ENCODE measurements at regions not wholly inside any gene's neighbourhood (a gene's known extent, or its start where the extent isn't known, plus 50 kb on each side); places are given as distances from the start of the nearest gene placed in this dataset.

DNA sequence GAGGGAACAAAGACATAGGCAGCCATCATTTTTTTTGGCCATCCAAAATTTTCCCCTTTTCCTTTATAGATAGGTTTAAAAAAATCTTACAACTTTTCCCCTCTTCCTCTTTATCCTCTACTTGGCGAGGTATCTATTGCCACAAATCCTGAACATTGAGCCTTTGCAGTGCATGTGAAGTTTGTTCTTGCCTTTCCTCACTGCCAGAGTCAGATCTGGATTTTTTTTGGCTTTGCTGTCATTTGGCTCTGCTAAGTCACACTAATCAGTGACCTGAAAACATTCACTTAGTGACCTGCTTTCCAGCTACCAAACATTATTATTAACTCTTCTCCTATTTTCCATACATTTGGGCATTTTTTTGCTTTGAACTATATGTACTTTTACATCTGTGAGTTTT is 249.2 kb upstream of the ZSWIM2 start:
- Histone ChIP-seq H3K36me3 (ENCODE audit: control insufficient read depth, insufficient read depth, low read length) (no peaks in the 10 kb centered on the region), H3K27me3 (ENCODE audit: control insufficient read depth, insufficient read depth, low read length) (no peaks in the 10 kb centered on the region), H3K4me3 (ENCODE audit: low read depth, low read length) (no peak overlapping the region)
- no peak for DNase-seq (ENCODE audit: low read depth)
- TF ChIP-seq, protein P1, sequence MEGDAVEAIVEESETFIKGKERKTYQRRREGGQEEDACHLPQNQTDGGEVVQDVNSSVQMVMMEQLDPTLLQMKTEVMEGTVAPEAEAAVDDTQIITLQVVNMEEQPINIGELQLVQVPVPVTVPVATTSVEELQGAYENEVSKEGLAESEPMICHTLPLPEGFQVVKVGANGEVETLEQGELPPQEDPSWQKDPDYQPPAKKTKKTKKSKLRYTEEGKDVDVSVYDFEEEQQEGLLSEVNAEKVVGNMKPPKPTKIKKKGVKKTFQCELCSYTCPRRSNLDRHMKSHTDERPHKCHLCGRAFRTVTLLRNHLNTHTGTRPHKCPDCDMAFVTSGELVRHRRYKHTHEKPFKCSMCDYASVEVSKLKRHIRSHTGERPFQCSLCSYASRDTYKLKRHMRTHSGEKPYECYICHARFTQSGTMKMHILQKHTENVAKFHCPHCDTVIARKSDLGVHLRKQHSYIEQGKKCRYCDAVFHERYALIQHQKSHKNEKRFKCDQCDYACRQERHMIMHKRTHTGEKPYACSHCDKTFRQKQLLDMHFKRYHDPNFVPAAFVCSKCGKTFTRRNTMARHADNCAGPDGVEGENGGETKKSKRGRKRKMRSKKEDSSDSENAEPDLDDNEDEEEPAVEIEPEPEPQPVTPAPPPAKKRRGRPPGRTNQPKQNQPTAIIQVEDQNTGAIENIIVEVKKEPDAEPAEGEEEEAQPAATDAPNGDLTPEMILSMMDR (IDR thresholded peaks at IDR 0.05; ENCODE audit: insufficient read depth, low read length, poor library complexity, severe bottlenecking), result no peak

DNA sequence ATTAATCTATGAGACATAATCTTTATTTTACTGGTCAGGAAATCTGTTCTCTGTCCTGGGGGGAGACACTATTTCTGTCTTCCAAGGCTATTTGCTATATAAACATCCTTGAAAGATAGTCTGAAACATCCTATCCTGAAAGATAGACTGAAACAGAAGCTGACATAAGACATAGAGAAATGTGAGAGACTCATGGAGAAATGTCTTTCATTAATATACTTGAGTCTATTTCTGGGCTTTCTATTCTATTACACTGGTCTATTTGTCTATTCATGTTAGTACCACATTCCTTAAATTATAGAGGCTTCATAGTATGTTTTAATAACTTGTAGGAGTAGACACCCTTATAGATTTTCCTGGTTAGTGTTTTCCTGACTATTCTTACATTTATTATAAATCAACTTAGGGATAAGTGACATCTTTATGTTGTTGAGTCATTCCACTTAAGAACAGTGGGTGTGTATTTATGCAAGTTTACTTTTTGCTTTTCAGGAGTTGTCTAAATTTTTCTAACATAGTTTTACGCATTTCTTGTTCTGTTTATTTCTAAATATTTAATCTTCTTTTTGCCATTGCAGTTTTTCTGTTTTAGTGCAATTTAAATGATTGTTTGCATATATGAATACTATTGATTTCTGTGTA is 244.9 kb upstream of the ZSWIM2 start:
- no peaks in the 10 kb centered on the region for H3K27me3 ChIP-seq (ENCODE audit: control insufficient read depth, insufficient read depth, low read length)
- H3K36me3 ChIP-seq (ENCODE audit: control insufficient read depth, insufficient read depth, low read length), result no peaks in the 10 kb centered on the region
- H3K4me3 ChIP-seq (ENCODE audit: low read depth, low read length), result no peak overlapping the region
- no peak for DNase-seq (ENCODE audit: low read depth)
- TF ChIP-seq, protein P1 (IDR thresholded peaks at IDR 0.05; ENCODE audit: insufficient read depth, low read length, poor library complexity, severe bottlenecking), result no peak

DNA sequence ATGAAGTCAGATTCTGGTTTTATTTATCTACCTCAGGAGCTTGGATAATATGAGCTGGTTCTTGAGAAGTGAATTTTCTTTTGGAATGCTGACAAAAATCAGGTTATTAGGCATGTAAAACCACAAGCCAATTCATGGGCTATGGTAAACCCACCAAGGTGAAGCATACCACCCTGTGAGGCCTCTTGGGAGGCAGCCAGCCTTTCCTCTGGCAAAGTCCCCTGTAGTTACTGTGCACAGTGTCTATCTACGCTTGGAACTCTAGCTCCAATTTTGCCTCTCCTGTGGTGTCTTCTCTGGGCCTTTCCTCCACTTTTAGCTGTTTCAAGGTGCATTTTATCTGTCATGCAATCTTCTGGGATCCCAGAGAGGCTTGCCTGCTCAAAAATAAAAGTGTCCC is 242.7 kb upstream of the ZSWIM2 start:
- no peak overlapping the region for H3K4me3 ChIP-seq (ENCODE audit: low read depth, low read length)
- DNase-seq (ENCODE audit: low read depth), result no peak
- H3K27me3 ChIP-seq (ENCODE audit: control insufficient read depth, insufficient read depth, low read length), result no peaks in the 10 kb centered on the region
- TF ChIP-seq, protein P1 (IDR thresholded peaks at IDR 0.05; ENCODE audit: insufficient read depth, low read length, poor library complexity, severe bottlenecking), result no peak
- no peaks in the 10 kb centered on the region for H3K36me3 ChIP-seq (ENCODE audit: control insufficient read depth, insufficient read depth, low read length)

DNA sequence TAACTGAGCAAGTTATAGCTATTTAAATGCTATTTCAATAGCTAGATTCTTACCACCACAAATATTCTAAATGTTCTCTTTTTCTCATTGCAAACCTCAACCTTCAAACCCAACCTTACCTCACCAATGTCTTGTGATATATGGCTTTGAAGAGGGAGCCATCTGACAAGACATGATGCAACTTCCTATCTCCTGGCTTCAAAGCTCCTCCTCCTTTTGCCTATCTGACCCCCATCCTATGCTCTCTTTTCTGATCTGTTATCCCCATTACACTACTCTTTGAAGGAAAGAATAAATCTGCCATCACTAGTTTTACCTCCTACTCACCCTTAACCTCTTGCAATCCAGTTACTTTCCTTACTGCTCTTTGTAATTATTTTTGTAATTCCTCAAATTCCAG is 235.6 kb upstream of the ZSWIM2 start:
- no peaks in the 10 kb centered on the region for H3K27me3 ChIP-seq (ENCODE audit: control insufficient read depth, insufficient read depth, low read length)
- H3K36me3 ChIP-seq (ENCODE audit: control insufficient read depth, insufficient read depth, low read length), result no peaks in the 10 kb centered on the region
- TF ChIP-seq, protein P1 (IDR thresholded peaks at IDR 0.05; ENCODE audit: insufficient read depth, low read length, poor library complexity, severe bottlenecking), result no peak
- H3K4me3 ChIP-seq (ENCODE audit: low read depth, low read length), result no peak overlapping the region
- DNase-seq (ENCODE audit: low read depth), result no peak

DNA sequence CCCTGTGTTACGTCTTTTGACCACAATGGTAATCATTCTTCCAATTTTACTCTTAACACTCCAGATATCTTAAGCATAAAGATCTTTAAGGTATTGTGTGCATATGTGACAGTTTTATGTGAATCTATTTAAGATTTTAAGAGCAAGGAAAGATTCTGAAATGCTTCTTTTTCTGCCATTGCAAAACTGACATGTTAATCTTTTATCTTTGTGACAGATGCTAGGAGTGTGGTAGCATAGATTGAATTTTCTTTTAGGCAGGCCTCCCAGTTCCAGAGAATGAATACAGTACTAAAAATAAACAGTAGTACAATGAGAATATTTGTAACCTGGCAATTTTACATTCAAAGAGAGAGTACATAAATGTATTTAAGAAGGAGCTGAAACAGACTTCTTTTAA is 232.5 kb upstream of the ZSWIM2 start:
- Histone ChIP-seq H3K27me3 (ENCODE audit: control insufficient read depth, insufficient read depth, low read length) (no peaks in the 10 kb centered on the region), H3K36me3 (ENCODE audit: control insufficient read depth, insufficient read depth, low read length) (no peaks in the 10 kb centered on the region), H3K4me3 (ENCODE audit: low read depth, low read length) (no peak overlapping the region)
- TF ChIP-seq, protein P1 (IDR thresholded peaks at IDR 0.05; ENCODE audit: insufficient read depth, low read length, poor library complexity, severe bottlenecking), result no peak
- DNase-seq (ENCODE audit: low read depth), result no peak

DNA sequence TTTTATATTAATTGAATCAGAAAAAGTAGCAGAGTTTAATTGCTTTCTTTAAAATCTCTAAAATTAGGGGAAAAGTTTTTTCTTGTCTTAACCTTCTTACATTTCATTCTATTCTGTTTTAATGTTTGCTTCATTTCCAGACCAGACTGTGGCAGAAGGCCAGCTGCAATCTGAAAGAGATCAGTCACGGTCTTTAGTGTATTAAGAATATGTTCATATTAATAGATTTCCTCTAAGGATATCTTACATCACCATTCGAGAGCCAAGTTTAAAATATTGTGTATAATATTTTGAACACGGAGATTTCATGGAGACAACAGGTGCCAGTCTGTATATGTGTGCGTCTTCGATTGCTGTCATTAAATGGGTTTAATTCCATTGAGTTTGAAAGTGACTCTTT is 230.9 kb upstream of the ZSWIM2 start:
- no peak overlapping the region for H3K4me3 ChIP-seq (ENCODE audit: low read depth, low read length)
- no peaks in the 10 kb centered on the region for H3K27me3 ChIP-seq (ENCODE audit: control insufficient read depth, insufficient read depth, low read length)
- no peaks in the 10 kb centered on the region for H3K36me3 ChIP-seq (ENCODE audit: control insufficient read depth, insufficient read depth, low read length)
- TF ChIP-seq, protein P1 (IDR thresholded peaks at IDR 0.05; ENCODE audit: insufficient read depth, low read length, poor library complexity, severe bottlenecking), result no peak
- no peak for DNase-seq (ENCODE audit: low read depth)
